ENCODE measurements at regions not wholly inside any gene's neighbourhood (a gene's known extent, or its start where the extent isn't known, plus 50 kb on each side); places are given as distances from the start of the nearest gene placed in this dataset.
A peak's percentile ranks its signal among the peaks of the same experiment; 100 is the strongest.

DNA sequence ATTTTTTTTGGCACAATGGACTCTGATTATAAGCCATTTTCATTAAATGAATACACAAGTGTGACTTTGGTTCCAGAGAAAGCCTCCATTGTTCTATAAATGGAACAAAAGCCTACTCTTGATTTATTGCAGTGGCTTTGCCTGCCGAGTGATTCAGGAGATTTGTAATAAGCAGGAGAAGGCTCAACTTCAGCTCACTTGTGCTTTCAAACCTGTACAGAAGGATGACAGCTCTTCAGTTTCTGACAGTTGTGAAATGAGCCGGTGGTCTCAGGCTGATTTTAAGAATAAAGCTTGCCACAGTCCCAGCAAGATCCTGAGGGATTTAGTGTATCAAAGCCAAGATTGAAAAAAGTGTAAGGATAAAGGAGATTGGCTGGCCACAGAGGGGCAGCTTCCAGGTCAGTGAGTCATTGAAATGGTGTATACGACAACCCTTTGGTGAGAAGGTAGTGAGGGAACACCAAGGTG is 438.8 kb upstream of the TGFBR2 start:
- no peak for DNase-seq (ENCODE audit: low read depth in 2 of 2)

DNA sequence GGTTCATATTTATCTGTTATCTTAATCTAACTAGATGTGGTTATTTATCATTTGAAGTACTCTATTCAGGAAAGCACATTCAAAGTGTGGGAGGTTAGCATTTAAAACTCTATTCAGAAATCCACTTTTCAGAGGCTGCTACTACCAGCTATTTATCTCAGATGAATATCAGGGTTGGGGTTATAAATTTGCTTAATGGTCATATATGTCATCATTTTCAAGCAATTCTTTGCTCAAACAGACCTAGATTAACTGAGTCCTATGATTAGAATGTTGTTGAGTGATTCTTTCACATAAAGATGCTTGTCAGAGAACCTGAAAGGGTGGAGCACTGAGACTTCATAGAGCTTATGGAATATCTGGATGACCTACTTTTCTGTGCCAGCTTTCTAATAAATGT is 436.9 kb upstream of the TGFBR2 start:
- DNase-seq (ENCODE audit: low read depth in 2 of 2): no peak

- DNase-seq (ENCODE audit: low read depth in 2 of 2): no peak
These were observed 435.5 kb upstream of the TGFBR2 start for GRCh38 chr3:30170681-30171438.

GRCh38 chr3:30174357-30174756 is 432.0 kb upstream of the TGFBR2 start:
- DNase-seq (ENCODE audit: low read depth in 2 of 2): no peak

- no peak for DNase-seq (ENCODE audit: low read depth in 2 of 2)
These were observed 425.9 kb upstream of the TGFBR2 start for GRCh38 chr3:30180310-30181177.

DNA sequence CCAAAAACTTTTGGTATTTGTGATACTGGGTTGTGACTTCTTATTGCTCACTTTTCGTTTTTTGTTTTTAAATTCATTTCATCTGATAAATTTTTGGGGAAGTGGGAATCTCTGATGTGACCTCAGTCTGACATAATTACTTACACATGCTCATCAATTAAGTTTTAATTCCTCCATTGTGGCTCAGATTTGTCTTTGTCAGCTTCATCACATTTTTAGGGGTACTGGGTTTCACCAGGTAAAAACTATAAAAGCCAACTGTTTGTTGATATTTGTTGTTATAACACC is 425.3 kb upstream of the TGFBR2 start:
- no peak for DNase-seq (ENCODE audit: low read depth in 2 of 2)

- DNase-seq (ENCODE audit: low read depth in 2 of 2): no peak
These were observed 424.8 kb upstream of the TGFBR2 start for GRCh38 chr3:30181581-30181980.

GRCh38 chr3:30183421-30183820 is 423.0 kb upstream of the TGFBR2 start:
- DNase-seq (ENCODE audit: low read depth in 2 of 2): no peak

DNA sequence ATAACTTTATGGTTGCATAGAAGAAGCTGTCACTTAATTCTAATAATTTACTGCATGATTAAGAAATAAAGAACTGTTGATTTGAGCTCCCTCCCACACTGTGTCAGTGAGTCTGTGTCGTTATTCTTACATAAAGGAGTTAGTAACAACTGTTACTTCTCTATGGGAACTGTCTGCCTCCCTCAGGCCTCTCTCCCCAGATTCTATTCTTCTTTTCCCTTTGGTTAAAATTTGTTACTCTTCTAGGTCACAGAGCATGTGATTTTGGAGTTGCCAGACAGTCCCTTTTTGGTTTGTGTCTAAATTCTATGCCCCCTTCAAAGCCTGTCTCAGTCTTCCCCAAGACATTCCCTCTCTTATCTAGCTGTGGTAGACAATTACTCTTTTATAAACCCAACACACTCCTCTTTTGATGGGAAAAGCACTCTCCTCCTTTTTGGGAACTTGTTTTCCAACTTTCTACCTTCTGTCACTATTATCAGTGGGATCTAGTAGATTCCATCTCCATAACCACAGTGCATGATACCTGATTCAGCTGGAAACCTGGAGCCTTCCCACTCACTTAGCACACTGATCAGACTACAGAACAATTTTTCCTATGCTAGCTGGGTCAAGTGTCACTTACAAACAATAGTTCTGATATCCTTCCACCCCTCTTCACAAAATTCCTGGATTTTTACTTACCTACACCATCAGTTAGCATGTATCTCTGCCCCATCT is 422.1 kb upstream of the TGFBR2 start:
- DNase-seq (ENCODE audit: low read depth in 2 of 2): no peak

DNA sequence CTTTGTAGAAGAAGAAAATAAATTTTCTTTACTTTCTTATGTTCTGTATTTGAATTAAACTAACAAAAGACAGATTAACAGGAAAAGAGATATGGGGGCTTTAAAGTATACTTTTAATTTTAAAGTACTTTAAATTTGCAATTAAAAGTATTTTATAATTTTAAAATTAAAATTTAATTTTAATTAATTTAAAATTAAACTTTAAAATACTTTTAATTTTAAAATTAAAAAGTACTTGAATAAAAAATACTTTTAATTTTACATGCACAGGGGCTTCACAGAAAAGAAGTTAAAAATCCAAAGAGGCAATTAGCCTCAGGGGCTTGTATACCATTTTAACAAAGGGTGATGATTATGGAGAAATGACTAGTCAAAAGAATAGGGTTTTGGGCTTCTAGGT is 420.5 kb upstream of the TGFBR2 start:
- DNase-seq (ENCODE audit: low read depth in 2 of 2): no peak

GRCh38 chr3:30186741-30187219 is 419.6 kb upstream of the TGFBR2 start:
- DNase-seq (ENCODE audit: low read depth in 2 of 2): no peak

DNA sequence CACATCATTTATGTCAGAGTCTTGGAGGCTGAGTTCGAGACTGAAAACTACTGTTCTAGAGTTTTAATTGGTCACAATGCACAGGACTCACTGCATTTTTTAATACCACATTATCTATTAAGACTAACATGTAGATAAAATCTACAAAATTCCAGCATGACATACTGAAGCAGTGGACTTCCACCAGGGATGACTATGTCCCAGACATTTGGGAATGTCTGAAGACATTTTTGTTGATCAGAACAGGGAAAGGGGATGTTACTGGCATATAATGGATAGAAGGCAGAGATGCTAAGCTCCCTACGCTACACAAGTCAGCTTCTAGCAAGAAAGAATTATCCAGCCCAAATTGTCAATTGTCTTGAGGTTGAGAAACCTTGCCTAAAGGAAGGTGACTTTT is 419.0 kb upstream of the TGFBR2 start:
- DNase-seq (ENCODE audit: low read depth in 2 of 2): no peak

DNA sequence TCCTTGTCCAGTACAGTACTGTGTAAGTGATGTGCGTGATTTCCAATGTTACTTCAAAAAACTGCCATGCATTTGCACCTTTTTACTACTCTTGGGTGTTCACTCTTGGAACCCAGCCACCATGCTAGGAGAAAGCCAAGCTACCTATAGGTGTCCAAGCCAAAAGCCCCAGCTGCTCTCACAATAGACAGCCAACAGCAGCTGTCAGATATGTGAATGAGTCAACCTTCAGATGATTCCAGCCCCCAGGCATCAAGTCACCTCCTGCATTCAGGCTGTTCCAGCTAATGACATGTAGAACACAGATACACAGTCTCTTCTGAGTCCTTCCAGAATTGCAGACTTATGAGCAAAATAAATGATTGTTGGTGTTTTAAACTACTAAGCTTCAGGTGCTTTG is 417.7 kb upstream of the TGFBR2 start:
- DNase-seq (ENCODE audit: low read depth in 2 of 2): no peak

- no peak for DNase-seq (ENCODE audit: low read depth in 2 of 2)
These were observed 416.5 kb upstream of the TGFBR2 start for GRCh38 chr3:30189900-30190299.

DNA sequence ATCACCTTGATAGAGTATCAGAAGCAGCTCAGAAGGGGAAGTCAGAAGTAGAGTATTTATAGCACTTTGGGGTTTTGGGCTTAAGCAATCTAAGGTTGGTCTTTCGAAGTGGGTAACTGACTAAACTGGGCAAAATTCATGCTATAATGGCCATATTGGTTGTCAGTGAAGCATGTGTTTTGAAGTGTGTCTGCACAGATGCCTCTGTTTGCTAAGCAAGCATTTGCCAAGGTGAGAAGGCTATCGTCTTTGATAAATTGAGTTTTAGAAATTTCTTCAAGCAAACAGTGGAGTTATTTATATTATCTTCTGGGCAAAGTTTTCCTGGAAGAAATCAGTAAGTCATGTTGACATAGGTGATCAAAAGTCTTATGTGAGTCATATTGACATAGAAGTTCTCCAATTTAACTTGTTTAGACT is 412.8 kb upstream of the TGFBR2 start:
- no peak for DNase-seq (ENCODE audit: low read depth in 2 of 2)

GRCh38 chr3:30195352-30195751 is 411.0 kb upstream of the TGFBR2 start:
- no peak for DNase-seq (ENCODE audit: low read depth in 2 of 2)

GRCh38 chr3:30198162-30198561 is 408.2 kb upstream of the TGFBR2 start:
- no peak for DNase-seq (ENCODE audit: low read depth in 2 of 2)

- peak in 1 of 2 experiments; percentile 47 for DNase-seq (ENCODE audit: low read depth in 2 of 2)
These were observed 407.2 kb upstream of the TGFBR2 start for GRCh38 chr3:30199096-30199759.

DNA sequence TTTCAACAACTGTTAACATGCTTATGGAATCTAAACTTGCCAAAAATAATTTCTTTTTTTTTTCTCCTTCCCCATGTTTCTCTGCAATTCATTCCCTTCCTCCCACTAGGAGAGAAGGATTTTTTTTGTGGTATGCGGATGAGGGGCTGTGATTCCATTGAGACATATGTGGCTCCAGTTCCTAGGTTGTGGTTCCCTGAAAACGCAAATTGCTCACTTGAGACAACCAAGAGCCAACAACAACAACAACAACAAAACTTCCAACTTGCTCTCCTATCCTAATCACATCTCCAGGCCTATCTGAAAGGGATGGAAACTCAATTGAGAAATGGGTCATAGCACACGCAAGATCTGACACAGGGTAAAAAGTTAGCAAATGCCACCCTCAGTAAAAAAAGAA is 406.5 kb upstream of the TGFBR2 start:
- DNase-seq (ENCODE audit: low read depth in 2 of 2): peak in 1 of 2 experiments; percentile 29

DNA sequence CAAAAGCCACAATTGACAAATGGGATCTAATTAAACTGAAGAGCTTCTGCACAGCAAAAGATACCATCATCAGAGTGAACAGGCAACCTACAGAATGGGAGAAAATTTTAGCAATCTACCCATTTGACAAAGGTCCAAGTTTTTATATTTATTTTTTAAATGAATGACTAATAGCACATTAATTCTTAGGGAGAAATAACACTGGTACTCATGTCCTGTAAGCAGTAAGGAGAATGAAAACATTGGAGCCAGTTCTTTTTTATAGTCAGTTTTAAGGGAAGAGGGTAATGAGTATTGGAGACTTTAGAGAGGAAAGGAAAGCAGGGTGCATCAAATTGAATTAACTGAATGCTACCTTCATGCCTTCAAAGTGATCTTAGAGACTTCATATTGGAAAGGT is 404.7 kb upstream of the TGFBR2 start:
- no peak for DNase-seq (ENCODE audit: low read depth in 2 of 2)

DNA sequence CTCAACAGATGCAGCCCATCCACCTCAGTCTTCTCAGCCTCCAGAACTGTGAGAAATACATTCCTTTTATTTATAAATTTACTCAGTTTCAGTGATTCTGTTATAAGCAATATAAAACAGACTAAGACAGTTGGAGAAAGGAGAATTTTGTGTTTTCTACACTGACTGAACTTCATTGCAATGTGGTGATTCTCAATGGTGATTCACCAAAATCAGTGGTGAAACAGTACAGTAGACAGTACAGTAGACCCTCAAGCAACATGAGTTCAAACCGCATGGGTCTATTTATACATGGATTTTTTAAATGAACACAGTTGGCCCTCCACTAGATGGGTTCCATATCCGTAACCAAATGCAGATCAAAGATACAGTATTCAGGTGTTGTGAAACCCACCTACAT is 403.1 kb upstream of the TGFBR2 start:
- DNase-seq (ENCODE audit: low read depth in 2 of 2): no peak

DNA sequence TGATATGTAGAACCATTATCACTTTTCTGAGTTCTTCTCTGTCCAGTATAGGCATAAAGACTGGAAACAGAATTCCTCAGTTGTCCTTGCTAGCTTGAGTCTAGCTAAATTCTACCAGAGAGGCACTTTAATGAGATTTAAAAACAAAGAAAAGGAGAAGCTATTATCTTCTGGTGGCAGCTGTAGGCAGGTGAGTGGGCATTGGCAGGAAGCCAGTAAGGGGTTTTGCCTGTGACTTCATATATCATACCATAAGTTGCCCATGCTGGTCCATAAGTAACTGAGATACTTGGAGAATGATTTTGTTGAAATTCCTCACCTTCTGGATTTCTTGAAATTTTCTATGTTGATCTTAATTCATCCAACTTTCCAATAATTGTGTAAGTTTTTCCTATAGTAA is 402.3 kb upstream of the TGFBR2 start:
- DNase-seq (ENCODE audit: low read depth in 2 of 2): no peak
